Lung (tissue), 11 donors: ENCODE measurements at regions not wholly inside any gene's neighbourhood (a gene's known extent, or its start where the extent isn't known, plus 50 kb on each side); places are given as distances from the start of the nearest gene placed in this dataset.
A peak's percentile ranks its signal among the peaks of the same experiment; 100 is the strongest.

ENCODE experiments used
- ATAC-seq: fragments of 200-7000 bp; cut with Tn5 transposase; one replicate; pipeline ENCODE4 v1.9.1; 2020; ENCODE audit warnings: moderate number of reproducible peaks; ENCODE audit not compliant: insufficient read depth, low FRiP score
- DNase-seq, 3 donors: peaks; one replicate each; pipeline ENCODE4 v3.0.0-alpha.2; 2013 to 2017
- H3K27ac ChIP-seq, 2 donors: one replicate each; pipeline ENCODE4 v1.5.1; 2013; ENCODE audit warnings: mild to moderate bottlenecking in 2 of 2, moderate library complexity in 2 of 2, control low read depth in 1 of 2, inconsistent platforms in 1 of 2, low read depth in 1 of 2, low read length in 1 of 2
- H3K27me3 ChIP-seq, 3 donors: one replicate each; pipeline ENCODE4 v1.5.1; 2013; ENCODE audit warnings: low read length in 2 of 3; ENCODE audit not compliant: control insufficient read depth in 3 of 3, insufficient read depth in 3 of 3
- H3K36me3 ChIP-seq, 4 donors: one replicate each; pipeline ENCODE4 v1.5.1; 2013; ENCODE audit warnings: low read length in 4 of 4, mild to moderate bottlenecking in 1 of 4, moderate library complexity in 1 of 4; ENCODE audit not compliant: control insufficient read depth in 4 of 4, insufficient read depth in 4 of 4
- H3K4me1 ChIP-seq, 5 donors: one replicate each; pipeline ENCODE4 v1.5.1; 2013; ENCODE audit warnings: low read length in 5 of 5, mild to moderate bottlenecking in 2 of 5, moderate library complexity in 1 of 5; ENCODE audit not compliant: control insufficient read depth in 5 of 5, insufficient read depth in 5 of 5
- H3K4me3 ChIP-seq: one replicate; pipeline ENCODE4 v1.5.1; 2013; ENCODE audit warnings: mild to moderate bottlenecking, control low read depth, moderate library complexity
- H3K9ac ChIP-seq, 2 donors: one replicate each; pipeline ENCODE4 v1.5.1; 2013; ENCODE audit warnings: low read length in 2 of 2, control low read depth in 1 of 2; ENCODE audit not compliant: insufficient read depth in 1 of 2
- H3K9me3 ChIP-seq, 4 donors: one replicate each; pipeline ENCODE4 v1.5.1; 2013; ENCODE audit warnings: low read length in 3 of 4, mild to moderate bottlenecking in 1 of 4, moderate library complexity in 1 of 4; ENCODE audit not compliant: control insufficient read depth in 4 of 4, insufficient read depth in 3 of 4
- CTCF ChIP-seq: IDR thresholded peaks from 2 replicates; pipeline ENCODE4 v1.5.1; 2012; ENCODE audit warnings: mild to moderate bottlenecking; ENCODE audit errors: control extremely low read depth, extremely low read depth
- WGBS, 2 donors: extraction: QIAGEN DNeasy Blood & Tissue Kit; methylation state at CpG; one replicate each; pipeline ENCODE4 v1.1.7; 2013; 5-methylcytosine and 5-hydroxymethylcytosine counted together
- donor health status: control.
- donor health status: control.
- donor health status: Bipolar disorder and iron deficiency.
- donor health status: healthy.
- donor health status: DM: yes; HTN: yes; CAD: no.

GRCh38 chr3:194944526-194944925, 258.8 kb downstream of the FAM43A start:
- whole genome bisulfite sequencing, 2 donors = 93 to 100% methylated on average over 11 of the region's 11 CpGs
- peaks cover 0 to 5% (median 2%) of the 10 kb centered on the region in 4 donors for H3K9me3 ChIP-seq
- no peak for TF ChIP-seq CTCF
- ATAC-seq (no peak), DNase-seq (no peak)
- no peak overlapping the region for H3K4me3 ChIP-seq
- peaks cover 0 to 8% (median 8%) of the 10 kb centered on the region in 3 donors for H3K27me3 ChIP-seq
- H3K4me1 ChIP-seq = peaks cover 0 to 13% (median 0%) of the 10 kb centered on the region in 5 donors
- H3K27ac ChIP-seq = no peak overlapping the region
- no peak overlapping the region for H3K9ac ChIP-seq
- no peaks in the 10 kb centered on the region for H3K36me3 ChIP-seq

GRCh38 chr3:194945508-194945907, 259.8 kb downstream of the FAM43A start:
- peaks cover 0 to 5% (median 2%) of the 10 kb centered on the region in 4 donors for H3K9me3 ChIP-seq
- peaks cover 0 to 8% (median 0%) of the 10 kb centered on the region in 5 donors for H3K4me1 ChIP-seq
- no peak for TF ChIP-seq CTCF
- no peak overlapping the region for H3K27ac ChIP-seq
- peaks cover 0 to 8% (median 8%) of the 10 kb centered on the region in 3 donors for H3K27me3 ChIP-seq
- H3K9ac ChIP-seq = no peak overlapping the region
- no peak overlapping the region for H3K4me3 ChIP-seq
- DNase-seq = no peak
- no peak for ATAC-seq
- no peaks in the 10 kb centered on the region for H3K36me3 ChIP-seq
- WGBS, 2 donors = 80 to 81% methylated on average over 12 to 13 of the region's 13 CpGs

- WGBS, 2 donors = 69 to 75% methylated on average over 9 of the region's 9 CpGs
- ATAC-seq (no peak), DNase-seq (peak; percentile 63 to 73 (median 69))
- TF ChIP-seq CTCF = no peak
- H3K36me3 ChIP-seq = no peaks in the 10 kb centered on the region
- H3K4me1 ChIP-seq = peaks cover 0 to 6% (median 0%) of the 10 kb centered on the region in 5 donors
- peaks cover 0 to 8% (median 8%) of the 10 kb centered on the region in 3 donors for H3K27me3 ChIP-seq
- no peak overlapping the region for H3K9ac ChIP-seq
- H3K27ac ChIP-seq = no peak overlapping the region
- no peak overlapping the region for H3K4me3 ChIP-seq
- H3K9me3 ChIP-seq = peaks cover 0 to 5% (median 2%) of the 10 kb centered on the region in 4 donors
These were observed 260.4 kb downstream of the FAM43A start for GRCh38 chr3:194946091-194946490.

- peaks cover 0 to 14% (median 6%) of the 10 kb centered on the region in 5 donors for H3K4me1 ChIP-seq
- DNase-seq (no peak), ATAC-seq (no peak)
- H3K4me3 ChIP-seq = no peak overlapping the region
- H3K9ac ChIP-seq = no peak overlapping the region
- 96 to 98% methylated on average over 3 of the region's 3 CpGs for WGBS, 2 donors
- TF ChIP-seq CTCF = no peak
- no peak overlapping the region for H3K27ac ChIP-seq
- H3K27me3 ChIP-seq = peaks cover 0 to 4% (median 4%) of the 10 kb centered on the region in 3 donors
- H3K36me3 ChIP-seq = no peaks in the 10 kb centered on the region
- H3K9me3 ChIP-seq = peaks cover 0 to 5% (median 2%) of the 10 kb centered on the region in 4 donors
These were observed 263.9 kb downstream of the FAM43A start for GRCh38 chr3:194949592-194949991.
